Left colon (tissue), 2 donors: ENCODE measurements at regions not wholly inside any gene's neighbourhood (a gene's known extent, or its start where the extent isn't known, plus 50 kb on each side); places are given as distances from the start of the nearest gene placed in this dataset.

ENCODE experiments used
- ATAC-seq: fragments of 200-7000 bp; cut with Tn5 transposase; one replicate; pipeline ENCODE4 v1.9.1; 2020; ENCODE audit warnings: mild to moderate bottlenecking, moderate library complexity
- DNase-seq, 2 donors: peaks; one replicate each; pipeline ENCODE4 v3.0.0-alpha.2; 2020
- intact Hi-C, 2 donors: fragments of 100-400 bp; cut with DNase I in 1 of 2; cut with micrococcal nuclease in 1 of 2; formaldehyde crosslinking; loops; one replicate each; pipeline versions ENCODE4 v1.11.2 to v1.14.0; 2022; cut with DNase I, micrococcal nuclease
- donor health status: DM: no; HTN: no; CAD: no.
- donor health status: DM: yes; HTN: yes; CAD: no.

DNA sequence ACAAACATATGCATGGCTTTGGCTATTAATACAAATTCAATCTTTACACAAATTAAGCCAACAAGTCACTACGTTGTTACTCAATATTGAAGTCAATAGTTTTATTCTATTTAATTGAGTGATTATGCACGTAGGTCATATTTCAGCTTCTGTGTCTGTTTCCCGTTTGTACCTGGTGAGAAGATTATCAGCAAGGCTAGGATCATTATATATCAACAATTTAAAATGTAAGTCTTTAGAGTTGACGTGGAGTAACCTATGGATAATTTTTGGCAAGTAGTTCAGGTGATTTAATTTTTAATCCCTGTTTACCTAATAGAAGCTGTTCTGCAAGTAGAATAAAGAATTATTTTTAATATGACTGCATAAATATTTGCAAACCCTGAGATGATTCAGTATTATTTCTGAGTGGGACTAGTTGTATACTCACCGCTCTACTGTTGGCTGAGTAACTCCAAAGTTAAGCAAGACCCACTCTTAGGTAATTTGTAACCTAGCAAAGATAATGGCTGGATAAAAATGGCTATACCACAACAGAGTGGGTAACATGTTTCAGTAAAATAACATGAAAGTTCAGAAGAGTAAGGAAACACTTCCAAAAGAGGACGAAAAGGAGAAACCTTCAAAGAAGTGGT is 161.0 kb downstream of the HGF start:
- ATAC-seq = no peak

DNA sequence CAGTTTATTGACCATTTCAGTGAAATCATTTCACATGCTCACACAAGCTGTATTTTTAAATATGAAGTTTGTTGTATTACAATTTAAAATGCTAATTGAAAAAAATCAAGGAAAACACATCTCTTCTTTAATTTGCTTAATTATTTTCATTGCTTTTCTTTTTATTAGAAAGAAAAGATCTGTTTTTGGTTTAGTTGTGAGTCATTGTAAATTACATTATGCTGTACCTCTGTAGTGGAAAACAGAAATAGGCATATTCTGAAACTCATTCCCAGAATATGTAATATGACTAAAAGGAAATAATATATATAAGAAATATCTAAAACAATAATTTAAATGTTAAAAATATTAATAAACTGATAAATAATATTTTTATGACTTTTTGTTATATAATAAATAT is 161.9 kb downstream of the HGF start:
- ATAC-seq = no peak
- intact Hi-C loops = no loop called here
- no peak for DNase-seq

More for the DNA sequence above, 161.0 kb downstream of the HGF start:
- no peak for DNase-seq
- intact Hi-C loops = no loop called here

DNA sequence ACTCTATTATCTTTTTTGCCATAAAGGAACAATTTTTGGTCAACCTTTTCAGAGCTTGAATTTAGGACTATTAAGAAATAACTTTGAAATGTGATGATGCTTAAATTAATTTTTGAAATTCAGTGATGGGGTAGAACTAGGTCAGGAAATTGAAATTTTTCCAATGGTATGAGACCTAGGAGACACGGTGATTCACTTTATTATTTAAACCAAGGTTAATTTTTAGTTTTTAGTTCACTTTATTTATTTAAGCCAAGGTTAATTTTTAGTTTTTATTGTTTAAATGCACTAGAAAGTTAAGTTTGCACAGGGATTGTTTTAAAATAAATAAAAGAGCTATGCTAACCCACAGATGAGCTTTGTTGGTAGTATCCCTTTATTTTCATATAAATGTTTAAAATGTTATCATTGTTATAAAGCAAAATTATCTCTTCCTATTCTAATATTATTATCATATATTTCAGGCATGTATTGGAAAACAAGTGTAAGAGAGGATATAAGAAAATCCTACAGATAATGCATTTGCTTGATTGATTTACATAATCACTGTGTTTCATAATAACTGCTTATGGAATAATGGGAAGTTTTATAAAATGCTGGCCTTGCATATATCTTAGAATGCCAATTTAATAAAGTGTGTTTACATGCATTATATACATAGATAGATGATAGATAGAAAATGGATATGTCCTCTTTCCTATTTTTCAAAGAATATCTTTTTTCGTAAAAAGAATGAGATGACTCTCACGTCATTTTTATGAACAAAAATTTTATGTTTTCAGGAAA is 163.6 kb downstream of the HGF start:
- intact Hi-C loops = no loop called here
- DNase-seq (no peak), ATAC-seq (no peak)

DNA sequence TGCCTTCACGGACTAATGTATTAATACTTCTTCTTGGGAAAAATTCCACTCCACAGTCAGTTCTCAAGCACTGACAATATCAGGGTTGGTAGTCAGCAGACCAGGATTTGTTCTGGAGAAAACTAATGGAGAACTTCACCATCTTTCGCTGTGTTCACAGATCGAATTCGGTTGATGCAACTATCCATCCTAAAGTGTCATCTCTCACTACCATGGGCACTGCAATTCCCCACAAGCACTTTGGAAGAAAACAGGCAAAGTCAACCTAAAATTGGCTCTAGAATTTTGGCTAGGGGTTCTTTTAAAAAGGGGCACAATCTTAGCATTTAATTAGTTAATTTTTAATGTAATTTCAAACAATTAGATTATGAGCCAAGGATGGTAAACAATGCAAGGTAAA is 164.4 kb downstream of the HGF start:
- DNase-seq = no peak
- no peak for ATAC-seq
- intact Hi-C loops = no loop called here

DNA sequence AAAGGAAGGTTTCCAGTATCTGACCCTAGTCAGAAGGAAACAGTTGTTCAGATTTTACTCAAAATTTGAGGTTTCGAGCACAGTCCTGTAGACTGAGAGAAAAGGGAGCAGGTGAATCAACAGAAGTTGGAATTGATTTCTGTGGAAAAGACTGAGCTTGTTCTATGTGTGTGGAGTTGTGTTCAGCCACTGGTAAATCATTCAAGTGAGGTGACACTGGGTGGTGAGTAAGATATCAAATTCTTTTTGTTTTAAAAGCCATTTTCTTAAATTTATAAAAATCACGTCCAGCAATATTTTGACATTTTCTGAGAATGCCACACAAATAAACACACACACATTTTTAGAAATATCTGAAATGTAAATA is 165.1 kb downstream of the HGF start:
- DNase-seq (no peak), ATAC-seq (no peak)
- intact Hi-C loops = no loop called here

DNA sequence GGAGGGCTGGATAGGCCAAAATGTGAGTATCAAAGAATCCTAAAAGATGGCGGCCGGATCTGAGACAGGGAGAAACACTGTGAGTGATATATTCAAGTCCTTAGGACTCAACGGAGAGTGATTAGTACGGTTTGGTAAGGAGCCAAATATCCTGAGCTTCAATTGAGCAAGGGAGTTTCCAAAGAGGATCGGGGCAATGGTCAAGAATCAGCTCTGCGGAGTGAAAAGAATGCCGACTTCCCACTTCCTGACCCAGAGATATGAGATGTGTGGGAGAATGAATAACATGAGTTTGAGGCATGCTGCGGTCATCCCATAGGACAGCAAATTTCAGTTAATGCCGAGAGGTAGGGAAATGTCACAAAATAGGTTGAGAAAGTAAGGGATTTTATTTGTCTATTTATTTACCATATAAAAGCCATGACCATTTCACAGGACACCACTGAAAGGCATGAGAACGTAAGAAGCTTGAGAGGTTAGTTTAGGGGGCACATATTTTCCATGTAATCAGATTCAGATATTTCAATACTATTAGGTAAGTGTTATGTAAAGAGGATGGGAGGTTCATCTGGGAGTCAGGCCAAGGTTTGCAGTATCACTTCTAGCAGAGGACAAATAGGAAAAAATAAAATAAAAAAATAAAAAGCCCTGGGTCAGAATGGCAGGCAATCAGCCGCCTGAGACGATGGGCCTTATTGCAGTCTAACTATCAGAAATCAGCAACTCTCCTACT is 165.6 kb downstream of the HGF start:
- ATAC-seq (no peak), DNase-seq (no peak)
- intact Hi-C loops = no loop called here

DNA sequence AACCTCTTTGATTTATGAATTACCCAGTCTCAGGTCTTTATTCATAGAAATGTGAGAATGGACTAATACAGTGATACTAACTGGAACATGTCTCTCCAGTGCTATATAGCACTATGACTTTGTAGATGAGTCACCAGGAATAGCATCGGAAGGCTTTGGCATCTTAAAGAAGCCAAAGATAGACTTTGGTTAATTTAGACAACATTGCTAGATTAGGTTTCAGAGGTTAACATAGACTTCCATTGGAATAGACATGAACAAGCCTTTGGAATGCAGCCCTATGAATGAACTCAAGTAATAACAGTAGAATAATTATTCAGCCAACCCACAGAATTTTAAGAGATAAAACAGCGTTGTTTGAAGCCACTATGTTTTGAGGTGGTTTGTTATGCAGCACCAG is 169.2 kb downstream of the HGF start:
- DNase-seq (no peak), ATAC-seq (no peak)
- intact Hi-C loops = no loop called here

DNA sequence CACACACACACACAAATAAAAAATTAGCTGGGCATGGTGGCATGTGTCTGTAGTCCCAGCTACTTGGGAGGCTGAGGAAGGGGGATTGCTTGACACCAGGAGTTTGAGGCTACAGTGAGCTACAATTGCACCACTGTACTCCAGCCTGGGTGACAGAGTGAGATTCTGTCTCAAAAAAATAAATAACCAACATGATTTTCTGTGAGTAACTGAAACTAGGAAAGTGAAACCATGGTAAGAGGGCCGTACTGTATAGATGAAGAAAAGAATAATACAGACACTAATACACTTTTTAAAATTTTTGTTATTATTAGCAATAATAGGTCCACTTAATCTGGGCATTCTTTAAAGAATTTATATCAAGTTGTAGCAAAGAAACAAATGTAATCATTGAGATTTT is 170.9 kb downstream of the HGF start:
- no peak for DNase-seq
- no peak for ATAC-seq
- intact Hi-C loops = no loop called here

DNA sequence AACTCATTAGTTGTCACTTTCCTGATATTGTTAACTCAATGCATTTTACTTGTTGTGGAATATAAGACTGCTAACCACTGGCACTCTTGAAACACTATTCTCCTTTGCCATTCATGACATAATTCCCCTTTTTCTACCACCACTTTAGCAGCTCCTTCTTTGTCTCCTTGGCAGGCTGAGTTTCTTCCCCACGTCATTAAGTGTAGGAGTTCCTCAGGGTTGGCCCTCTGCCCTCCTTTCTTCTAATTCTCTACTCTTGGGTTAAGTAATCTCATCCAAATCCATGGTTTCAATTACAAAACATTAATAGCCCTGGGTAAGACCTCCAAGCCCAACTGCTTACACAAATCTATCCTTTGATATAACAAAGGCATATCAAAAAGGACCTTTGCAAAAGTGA is 175.1 kb downstream of the HGF start:
- ATAC-seq = no peak
- no peak for DNase-seq
- intact Hi-C loops = no loop called here

DNA sequence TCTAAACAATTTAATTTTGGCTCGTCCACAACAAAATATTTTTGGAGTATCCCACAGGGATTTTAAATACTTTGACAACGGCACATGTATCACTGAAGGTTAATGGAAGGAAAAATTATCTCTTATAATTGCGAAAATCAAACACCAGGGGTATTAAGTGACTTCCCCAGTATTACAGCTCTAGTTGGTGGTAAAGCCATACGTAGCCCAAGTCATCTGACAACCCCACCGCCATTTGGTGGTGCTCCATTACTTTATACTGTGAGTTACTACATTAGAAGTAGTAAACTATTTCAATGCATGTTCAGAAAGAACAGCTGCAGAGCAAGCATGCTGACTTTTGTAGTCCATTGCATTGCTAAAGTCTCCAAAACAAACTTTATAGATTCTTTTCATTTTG is 179.7 kb downstream of the HGF start:
- intact Hi-C loops = no loop called here
- ATAC-seq (no peak), DNase-seq (no peak)

DNA sequence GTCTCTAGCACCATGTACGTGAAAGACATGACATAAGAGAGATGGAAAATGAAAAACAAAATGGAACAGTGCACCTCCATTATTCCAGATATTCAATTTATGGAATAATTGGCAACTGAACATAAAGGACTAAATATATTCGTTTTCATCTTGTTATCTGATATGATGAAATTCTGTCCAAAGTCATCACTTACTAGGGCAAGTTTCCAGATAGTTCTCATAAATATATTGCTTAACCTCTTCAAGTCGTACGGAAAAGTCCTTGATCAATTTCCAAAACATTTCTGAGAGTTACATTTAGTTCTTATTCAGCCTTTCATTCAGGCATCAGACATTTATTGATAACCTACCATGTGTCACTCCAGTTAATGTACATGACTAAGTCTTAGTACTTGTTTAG is 185.2 kb downstream of the HGF start:
- DNase-seq (no peak), ATAC-seq (no peak)
- intact Hi-C loops = no loop called here

DNA sequence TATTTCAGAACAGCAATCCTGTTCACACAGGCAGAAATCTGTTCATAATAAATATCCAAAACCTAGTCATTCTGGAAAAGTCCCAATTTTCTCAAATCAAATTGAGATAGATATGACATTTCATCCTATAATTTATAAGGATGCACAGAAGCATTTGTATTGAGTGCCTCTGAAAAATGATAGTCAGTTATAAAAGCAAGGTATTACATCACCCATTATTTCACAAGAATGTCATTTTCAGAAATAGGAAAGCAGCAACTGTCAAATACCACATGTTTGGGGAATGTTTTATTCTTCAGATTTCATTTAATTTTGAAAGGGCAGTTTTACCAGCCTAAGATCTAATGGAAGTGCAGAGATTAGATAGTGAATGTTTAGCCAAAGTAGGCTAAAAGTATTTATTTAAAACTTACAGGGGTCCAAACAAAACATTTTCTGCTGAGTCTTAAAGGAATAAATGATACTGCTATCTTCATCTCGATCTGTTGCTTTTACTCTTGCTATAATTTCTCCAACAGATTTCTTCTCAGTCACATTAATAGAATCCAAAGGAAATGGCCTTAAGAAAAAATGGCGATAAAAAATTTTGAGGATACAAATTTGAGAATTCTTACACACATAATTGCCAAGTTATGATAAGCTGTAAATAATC is 185.8 kb downstream of the HGF start:
- no peak for DNase-seq
- ATAC-seq = no peak
- intact Hi-C loops = no loop called here

DNA sequence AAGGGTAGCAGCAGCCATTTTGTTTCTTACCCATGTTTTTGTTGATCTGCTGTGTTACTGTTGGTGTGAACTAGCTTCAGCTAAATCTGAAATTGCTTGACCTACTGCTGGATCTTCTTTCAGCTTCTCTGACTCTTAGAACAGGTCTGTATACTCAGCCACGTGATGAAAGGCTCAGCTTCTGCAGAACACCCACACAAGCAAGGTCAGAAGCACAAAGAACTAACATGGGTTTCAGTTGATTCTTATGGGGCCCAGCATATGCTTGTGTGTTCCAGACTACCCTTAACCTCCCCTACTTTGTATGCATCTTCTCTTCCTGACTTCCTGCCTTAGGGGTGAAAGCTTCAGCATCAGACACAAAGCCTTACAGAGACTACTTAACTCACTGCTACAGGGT is 186.8 kb downstream of the HGF start:
- ATAC-seq = no peak
- no peak for DNase-seq
- intact Hi-C loops = no loop called here

DNA sequence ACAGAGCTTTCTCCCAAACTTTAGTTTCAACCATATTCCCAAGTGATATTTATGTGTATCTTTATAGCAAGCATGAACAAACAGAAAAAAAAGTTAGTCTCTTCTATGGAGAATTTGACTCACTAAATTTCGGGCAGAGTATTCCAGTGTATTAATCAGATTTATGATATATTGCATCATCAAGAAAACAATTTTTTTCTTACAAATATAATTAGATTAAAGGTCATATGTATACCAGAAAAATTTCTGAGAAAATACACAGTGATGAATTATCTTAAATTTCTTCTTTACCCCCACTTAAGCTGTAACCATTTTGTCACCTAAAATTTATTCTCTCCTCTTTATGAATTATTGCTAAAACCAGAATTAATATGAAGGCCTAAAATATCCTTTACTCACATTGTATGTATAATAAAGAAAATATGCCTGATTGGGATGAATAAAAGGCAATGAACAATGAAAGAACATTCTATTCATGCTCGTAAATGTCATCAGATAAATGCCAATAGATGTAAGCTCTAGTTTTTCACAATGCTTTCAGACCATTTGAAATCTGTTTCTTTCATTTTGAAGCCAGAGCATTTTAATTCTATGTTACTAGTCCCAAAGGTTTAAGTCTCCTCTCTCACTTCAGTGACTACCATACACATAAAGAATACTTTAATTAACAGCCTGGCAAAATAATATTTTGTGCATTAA is 192.1 kb downstream of the HGF start:
- ATAC-seq = no peak
- intact Hi-C loops = no loop called here
- DNase-seq = no peak

DNA sequence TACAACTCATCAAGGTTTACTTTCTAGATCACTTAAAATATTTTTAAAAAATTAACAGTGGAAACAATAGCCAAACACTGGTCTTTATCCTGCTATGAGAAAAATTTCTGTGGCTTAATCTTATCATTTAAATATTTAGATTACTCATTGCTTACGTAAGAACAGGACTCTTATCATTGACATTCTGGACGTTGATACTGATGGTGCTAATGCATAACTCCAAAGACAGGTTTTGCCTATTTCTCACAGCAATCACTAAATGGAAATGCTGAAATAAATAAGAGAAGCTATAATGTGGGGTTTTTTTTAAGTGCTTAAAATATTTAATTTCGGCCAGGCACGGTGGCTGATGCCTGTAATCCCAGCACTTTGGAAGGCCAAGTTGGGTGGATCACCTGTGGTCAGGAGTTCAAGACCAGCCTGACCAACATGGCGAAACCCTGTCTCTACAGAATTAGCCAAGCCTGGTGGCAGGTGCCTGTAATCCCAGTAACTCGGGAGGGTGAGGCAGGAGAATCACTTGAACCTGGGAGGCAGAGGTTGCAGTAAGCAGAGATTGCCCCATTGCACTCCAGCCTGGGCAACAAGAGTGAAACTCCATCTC is 195.0 kb downstream of the HGF start:
- DNase-seq = no peak
- no peak for ATAC-seq
- intact Hi-C loops = no loop called here

DNA sequence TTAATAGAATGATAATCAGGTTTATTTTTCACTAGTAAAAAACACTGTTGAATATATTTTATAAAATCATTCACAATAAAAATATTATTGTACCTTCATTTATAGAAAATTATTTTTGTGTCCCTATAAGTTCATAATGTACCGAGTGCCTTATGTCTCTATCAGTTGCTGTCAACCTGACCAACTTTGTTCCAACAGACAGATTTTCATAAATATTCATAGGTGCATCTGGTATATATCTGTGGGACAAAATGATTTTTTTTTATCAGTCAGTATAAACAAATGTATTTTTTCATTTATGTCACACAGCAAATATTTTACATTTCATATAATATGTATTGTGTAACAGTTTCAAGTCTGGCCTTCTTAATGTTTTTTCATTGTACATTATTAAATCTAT is 195.9 kb downstream of the HGF start:
- ATAC-seq (no peak), DNase-seq (no peak)
- intact Hi-C loops = no loop called here

DNA sequence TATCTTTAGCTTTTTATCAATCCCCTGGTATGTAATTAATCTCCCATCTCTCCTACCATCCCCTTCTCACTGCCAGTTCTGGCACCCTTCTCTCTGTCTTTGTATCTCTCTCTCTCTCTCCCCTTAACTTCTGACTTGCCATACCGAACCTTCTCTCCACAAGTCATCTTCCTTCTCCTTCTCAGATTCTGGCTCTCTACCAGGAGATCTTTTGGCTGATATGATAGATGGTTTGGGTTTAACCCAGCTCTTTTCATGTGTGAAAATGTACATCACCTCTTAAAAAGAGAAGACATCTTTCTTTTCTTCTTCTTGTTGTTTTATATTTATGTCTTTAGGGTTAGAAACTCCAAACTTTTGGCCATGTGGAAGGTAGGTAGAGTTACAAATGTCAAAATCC is 196.7 kb downstream of the HGF start:
- intact Hi-C loops = no loop called here
- DNase-seq (no peak), ATAC-seq (no peak)

DNA sequence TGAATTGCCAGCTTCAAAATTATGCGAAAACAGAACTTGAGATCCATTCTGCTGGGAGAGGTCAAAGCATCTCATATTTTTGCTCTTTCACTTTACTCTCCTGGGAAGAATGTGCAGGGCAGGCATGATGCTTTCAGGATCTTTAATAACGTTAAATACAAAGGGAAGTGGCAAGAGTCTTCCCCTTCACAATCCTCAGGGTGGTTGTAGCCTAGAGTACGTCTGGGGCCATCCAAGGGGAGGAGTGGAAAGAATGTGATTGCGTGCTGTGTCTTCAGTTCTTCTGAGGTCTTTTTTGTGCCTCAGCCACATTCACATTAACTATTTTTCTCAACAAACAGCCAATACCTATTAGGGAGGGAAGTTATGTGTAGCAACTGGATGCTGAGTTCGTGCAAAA is 207.3 kb downstream of the HGF start:
- no peak for ATAC-seq
- intact Hi-C loops = no loop called here
- DNase-seq = no peak

DNA sequence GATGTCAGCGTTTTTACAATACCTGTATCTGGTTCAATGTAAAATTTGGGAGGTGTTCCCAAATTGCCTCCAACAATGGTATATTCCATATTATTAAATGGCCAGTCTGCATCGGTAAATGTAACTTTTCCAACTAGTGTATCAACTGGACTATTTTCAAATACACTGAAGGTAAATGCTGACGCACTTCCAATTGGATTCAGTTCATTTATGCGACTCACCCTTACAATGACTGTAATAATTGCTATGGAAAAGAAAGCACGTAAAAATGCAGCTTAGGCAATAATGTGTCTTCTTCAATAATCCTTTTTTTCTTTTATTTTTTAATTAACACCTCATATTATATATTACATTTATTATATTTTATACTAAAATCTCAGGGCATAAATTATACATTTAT is 209.1 kb downstream of the HGF start:
- ATAC-seq = no peak
- no peak for DNase-seq
- intact Hi-C loops = no loop called here
